Neural progenitor cell (in vitro differentiated cells): ENCODE measurements at regions not wholly inside any gene's neighbourhood (a gene's known extent, or its start where the extent isn't known, plus 50 kb on each side); places are given as distances from the start of the nearest gene placed in this dataset.

Experiments used
- EZH2 ChIP-seq: fragments of 200-600 bp; sonication (generic); IDR thresholded peaks from 2 replicates; pipeline ENCODE4 v1.6.1; 2017; ENCODE audit warnings: antibody characterized with exemption, mild to moderate bottlenecking, moderate library complexity
- TF ChIP-seq, protein P1 (sequence below): fragments of 200-600 bp; sonication (generic); IDR thresholded peaks from 2 replicates; pipeline ENCODE4 v1.5.1; 2017; ENCODE audit warnings: antibody characterized with exemption, mild to moderate bottlenecking

DNA sequence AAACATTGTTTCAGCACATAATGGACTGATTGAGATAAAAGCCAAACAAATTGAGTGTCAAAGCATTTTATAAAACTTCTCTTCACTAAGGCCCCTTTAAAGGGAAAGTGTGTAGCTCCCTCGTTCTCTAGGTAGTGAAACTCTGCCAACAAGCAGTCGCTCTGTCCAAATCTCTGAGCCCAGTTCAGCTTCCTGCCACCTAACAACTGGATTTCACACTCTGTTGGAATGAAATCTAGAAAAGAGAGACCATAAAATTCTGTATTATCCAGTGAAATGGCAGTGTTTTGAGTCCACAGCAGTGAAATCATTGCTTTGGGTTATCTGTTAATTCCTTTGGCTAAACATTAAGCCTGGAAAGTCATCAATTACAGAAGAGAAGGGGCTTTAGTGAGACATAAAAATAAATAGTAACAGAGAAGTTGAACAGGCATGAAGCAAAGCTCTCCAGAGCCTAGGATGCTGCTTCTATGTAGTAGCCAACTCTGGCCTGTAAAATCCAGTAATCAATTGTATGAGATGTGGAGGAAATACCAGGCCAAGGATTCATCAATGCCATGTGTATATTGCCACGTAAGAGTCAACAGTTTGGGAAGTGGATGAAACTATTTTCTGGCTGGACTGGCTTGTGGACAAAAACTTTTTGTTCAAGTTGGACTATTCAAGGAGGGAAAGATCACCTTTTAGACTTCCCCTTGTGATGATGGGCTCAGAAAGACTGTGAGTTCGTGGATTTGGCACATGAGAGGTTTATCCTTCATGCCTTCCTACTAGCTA lies 122.5 kb downstream of the WIF1 start:
- no peak for TF ChIP-seq EZH2
- TF ChIP-seq, protein P1, sequence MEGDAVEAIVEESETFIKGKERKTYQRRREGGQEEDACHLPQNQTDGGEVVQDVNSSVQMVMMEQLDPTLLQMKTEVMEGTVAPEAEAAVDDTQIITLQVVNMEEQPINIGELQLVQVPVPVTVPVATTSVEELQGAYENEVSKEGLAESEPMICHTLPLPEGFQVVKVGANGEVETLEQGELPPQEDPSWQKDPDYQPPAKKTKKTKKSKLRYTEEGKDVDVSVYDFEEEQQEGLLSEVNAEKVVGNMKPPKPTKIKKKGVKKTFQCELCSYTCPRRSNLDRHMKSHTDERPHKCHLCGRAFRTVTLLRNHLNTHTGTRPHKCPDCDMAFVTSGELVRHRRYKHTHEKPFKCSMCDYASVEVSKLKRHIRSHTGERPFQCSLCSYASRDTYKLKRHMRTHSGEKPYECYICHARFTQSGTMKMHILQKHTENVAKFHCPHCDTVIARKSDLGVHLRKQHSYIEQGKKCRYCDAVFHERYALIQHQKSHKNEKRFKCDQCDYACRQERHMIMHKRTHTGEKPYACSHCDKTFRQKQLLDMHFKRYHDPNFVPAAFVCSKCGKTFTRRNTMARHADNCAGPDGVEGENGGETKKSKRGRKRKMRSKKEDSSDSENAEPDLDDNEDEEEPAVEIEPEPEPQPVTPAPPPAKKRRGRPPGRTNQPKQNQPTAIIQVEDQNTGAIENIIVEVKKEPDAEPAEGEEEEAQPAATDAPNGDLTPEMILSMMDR, result no peak
